Liver (tissue), 8 donors: ENCODE measurements at regions not wholly inside any gene's neighbourhood (a gene's known extent, or its start where the extent isn't known, plus 50 kb on each side); places are given as distances from the start of the nearest gene placed in this dataset.

Source experiments
- DNase-seq: peaks from one replicate; pipeline ENCODE4 v3.0.0-alpha.2; 2017; ENCODE audit warnings: low spot score
- H3K27ac ChIP-seq, 2 donors: one replicate each; pipeline ENCODE4 v1.7.0; 2013; ENCODE audit warnings: inconsistent platforms in 2 of 2, low read length in 2 of 2, control low read depth in 1 of 2, low read depth in 1 of 2, mild to moderate bottlenecking in 1 of 2
- H3K27me3 ChIP-seq, 4 donors: one replicate each; pipeline versions ENCODE4 v1.6.1 to v1.7.0; 2013; ENCODE audit warnings: low read length in 3 of 4, inconsistent platforms in 1 of 4, mild to moderate bottlenecking in 1 of 4, moderate library complexity in 1 of 4; ENCODE audit not compliant: control insufficient read depth in 4 of 4, insufficient read depth in 4 of 4
- H3K36me3 ChIP-seq, 4 donors: one replicate each; pipeline versions ENCODE4 v1.6.1 to v1.7.0; 2013; ENCODE audit warnings: low read length in 3 of 4, mild to moderate bottlenecking in 3 of 4, low read depth in 1 of 4, moderate library complexity in 1 of 4; ENCODE audit not compliant: control insufficient read depth in 4 of 4, insufficient read depth in 3 of 4
- H3K4me1 ChIP-seq, 4 donors: one replicate each; pipeline versions ENCODE4 v1.6.1 to v1.7.0; 2013; ENCODE audit warnings: low read length in 3 of 4, mild to moderate bottlenecking in 3 of 4, moderate library complexity in 1 of 4; ENCODE audit not compliant: control insufficient read depth in 4 of 4, insufficient read depth in 4 of 4
- H3K4me3 ChIP-seq, 3 donors: one replicate each; pipeline versions ENCODE4 v1.6.1 to v1.7.0; 2013; ENCODE audit warnings: low read length in 3 of 3, control low read depth in 1 of 3, low read depth in 1 of 3, mild to moderate bottlenecking in 1 of 3
- H3K9ac ChIP-seq, 2 donors: one replicate each; pipeline ENCODE4 v1.7.0; 2013; ENCODE audit warnings: low read length in 2 of 2, mild to moderate bottlenecking in 2 of 2, moderate library complexity in 2 of 2, control low read depth in 1 of 2, low read depth in 1 of 2
- H3K9me3 ChIP-seq, 4 donors: one replicate each; pipeline versions ENCODE4 v1.6.1 to v1.7.0; 2013; ENCODE audit warnings: low read length in 3 of 4; ENCODE audit not compliant: control insufficient read depth in 4 of 4
- ATF3 ChIP-seq: IDR thresholded peaks from 2 replicates; pipeline ENCODE4 v1.6.1; 2016; ENCODE audit warnings: antibody characterized with exemption
- CTCF ChIP-seq: fragments of 150-350 bp; IDR thresholded peaks from 2 replicates; pipeline ENCODE4 v1.5.1; 2017; ENCODE audit warnings: improper control_type of control experiment, low read depth, low read length; ENCODE audit not compliant: missing input control
- EGR1 ChIP-seq, 2 donors: IDR thresholded peaks; 2 replicates each; pipeline ENCODE4 v1.6.1; 2016 to 2018; ENCODE audit warnings: antibody characterized with exemption in 2 of 2, low read depth in 2 of 2
- FOXA1 ChIP-seq: IDR thresholded peaks from 2 replicates; pipeline ENCODE4 v1.6.1; 2016; ENCODE audit warnings: antibody characterized with exemption
- FOXA2 ChIP-seq: IDR thresholded peaks from 2 replicates; pipeline ENCODE4 v1.6.1; 2016; ENCODE audit warnings: antibody characterized with exemption
- GABPA ChIP-seq, 2 donors: IDR thresholded peaks in 1 of 2; conservative IDR thresholded peaks in 1 of 2; 2 replicates each; pipeline ENCODE4 v1.6.1; 2016; ENCODE audit warnings: antibody characterized with exemption in 2 of 2, mild to moderate bottlenecking in 1 of 2, moderate library complexity in 1 of 2
- HNF4A ChIP-seq, 2 donors: conservative IDR thresholded peaks; 2 replicates each; pipeline ENCODE4 v1.6.1; 2016; ENCODE audit warnings: antibody characterized with exemption in 2 of 2, mild to moderate bottlenecking in 2 of 2
- HNF4G ChIP-seq: IDR thresholded peaks from 2 replicates; pipeline ENCODE4 v1.6.1; 2016; ENCODE audit warnings: antibody characterized with exemption
- JUND ChIP-seq, 2 donors: IDR thresholded peaks; 2 replicates each; pipeline ENCODE4 v1.6.1; 2016; ENCODE audit warnings: antibody characterized with exemption in 2 of 2
- MAX ChIP-seq: IDR thresholded peaks from 2 replicates; pipeline ENCODE4 v1.6.1; 2016; ENCODE audit warnings: antibody characterized with exemption
- NR2F2 ChIP-seq: IDR thresholded peaks from 2 replicates; pipeline ENCODE4 v1.6.1; 2016; ENCODE audit warnings: antibody characterized with exemption
- RAD21 ChIP-seq, 2 donors: IDR thresholded peaks; 2 replicates each; pipeline ENCODE4 v1.6.1; 2016; ENCODE audit warnings: antibody characterized with exemption in 2 of 2, mild to moderate bottlenecking in 2 of 2
- REST ChIP-seq: IDR thresholded peaks from 2 replicates; pipeline ENCODE4 v1.6.1; 2016; ENCODE audit warnings: antibody characterized with exemption, mild to moderate bottlenecking
- RXRA ChIP-seq, 2 donors: IDR thresholded peaks; 2 replicates each; pipeline ENCODE4 v1.6.1; 2017 to 2018; ENCODE audit warnings: antibody characterized with exemption in 2 of 2, mild to moderate bottlenecking in 1 of 2
- SP1 ChIP-seq: IDR thresholded peaks from 2 replicates; pipeline ENCODE4 v1.6.1; 2018; ENCODE audit warnings: antibody characterized with exemption, mild to moderate bottlenecking
- TAF1 ChIP-seq: conservative IDR thresholded peaks from 2 replicates; pipeline ENCODE4 v1.6.1; 2016; ENCODE audit warnings: antibody characterized with exemption, mild to moderate bottlenecking
- YY1 ChIP-seq: IDR thresholded peaks from 2 replicates; pipeline ENCODE4 v1.6.1; 2016; ENCODE audit warnings: antibody characterized with exemption, mild to moderate bottlenecking
- ZBTB33 ChIP-seq: IDR thresholded peaks from 2 replicates; pipeline ENCODE4 v1.6.1; 2016; ENCODE audit warnings: antibody characterized with exemption
- WGBS: extraction: QIAGEN DNeasy Blood & Tissue Kit; methylation state at CpG from one replicate; pipeline ENCODE4 v1.1.7; 2013; 5-methylcytosine and 5-hydroxymethylcytosine counted together
- donor health status: healthy.
- donor health status: healthy.
- donor health status: healthy.
- donor health status: healthy.
- donor health status: healthy.

GRCh38 chr2:44051593-44052347 is 56.0 kb upstream of the LRPPRC start:
- TF ChIP-seq HNF4G (no peak), RAD21 (IDR thresholded peaks at IDR 0.05) (no peak), RXRA (IDR thresholded peaks at IDR 0.05) (no peak)
- H3K4me1 ChIP-seq: peaks cover 0 to under 1% (median 0%) of the 10 kb centered on the region in 4 donors
- 93% methylated on average over 7 of the region's 7 CpGs for WGBS
- H3K9me3 ChIP-seq: no peaks in the 10 kb centered on the region
- DNase-seq: no peak
- no peaks in the 10 kb centered on the region for H3K27me3 ChIP-seq
- H3K36me3 ChIP-seq: no peaks in the 10 kb centered on the region
- H3K9ac ChIP-seq: no peak overlapping the region
- no peak overlapping the region for H3K27ac ChIP-seq
- no peak overlapping the region for H3K4me3 ChIP-seq

GRCh38 chr2:44052584-44052983 is 56.8 kb upstream of the LRPPRC start:
- no peaks in the 10 kb centered on the region for H3K9me3 ChIP-seq
- no peaks in the 10 kb centered on the region for H3K36me3 ChIP-seq
- H3K27ac ChIP-seq: no peak overlapping the region
- peaks cover 0 to 4% (median 0%) of the 10 kb centered on the region in 4 donors for H3K4me1 ChIP-seq
- H3K27me3 ChIP-seq: no peaks in the 10 kb centered on the region
- no peak for DNase-seq
- 94% methylated on average over 8 of the region's 8 CpGs for WGBS
- no peak overlapping the region for H3K4me3 ChIP-seq
- no peak for TF ChIP-seq GABPA (IDR thresholded peaks at IDR 0.05 in 1 of 2, conservative IDR thresholded peaks at IDR 0.05 in 1 of 2)
- no peak for TF ChIP-seq RXRA (IDR thresholded peaks at IDR 0.05)
- no peak for TF ChIP-seq JUND (IDR thresholded peaks at IDR 0.05)
- TF ChIP-seq RAD21 (IDR thresholded peaks at IDR 0.05): no peak
- no peak for TF ChIP-seq TAF1
- TF ChIP-seq MAX: no peak
- TF ChIP-seq HNF4G: no peak
- no peak for TF ChIP-seq SP1
- no peak for TF ChIP-seq REST
- no peak for TF ChIP-seq ATF3
- no peak for TF ChIP-seq YY1
- TF ChIP-seq HNF4A (conservative IDR thresholded peaks at IDR 0.05): no peak
- TF ChIP-seq CTCF: no peak
- no peak for TF ChIP-seq EGR1 (IDR thresholded peaks at IDR 0.05; ENCODE audit: low read depth in 2 of 2)
- TF ChIP-seq FOXA2: no peak
- no peak for TF ChIP-seq NR2F2
- no peak for TF ChIP-seq FOXA1
- TF ChIP-seq ZBTB33: no peak
- no peak overlapping the region for H3K9ac ChIP-seq
